IMR-90 (cell line): ENCODE measurements at regions not wholly inside any gene's neighbourhood (a gene's known extent, or its start where the extent isn't known, plus 50 kb on each side); places are given as distances from the start of the nearest gene placed in this dataset.

Experiments
- ATAC-seq: fragments of 200-7000 bp; cut with Tn5 transposase; 2 replicates; pipeline ENCODE4 v1.9.1; 2020; ENCODE audit warnings: low read depth, mild to moderate bottlenecking, moderate library complexity
- BruUV-seq: library from RNA; stranded (reverse); fragments of 400-500 nt; replicated peaks from 2 replicates; lab custom pipeline; 2021; lab: Mats Ljungman, UMichigan
- CTCF ChIA-PET: fragments of 300-600 bp; formaldehyde crosslinking; extraction: SDS; loops from one replicate; lab custom pipeline; 2021; ENCODE audit warnings: antibody characterized with exemption; lab: Yijun Ruan, JAX
- POLR2A ChIA-PET: fragments of 300-600 bp; sonication (Branson Sonifier 250); formaldehyde crosslinking; loops from one replicate; lab custom pipeline; 2022; ENCODE audit warnings: antibody characterized with exemption; ENCODE audit not compliant: unreplicated experiment; lab: Charles Lee
- DNase-seq: peaks from one replicate; pipeline ENCODE4 v3.0.0; 2013
- H2AFZ ChIP-seq: replicated peaks from 2 replicates; pipeline ENCODE3; 2013; ENCODE audit warnings: low read length, mild to moderate bottlenecking; ENCODE audit not compliant: poor library complexity
- H2AK5ac ChIP-seq: 2 replicates; pipeline ENCODE4 v1.6.1; 2013; ENCODE audit warnings: low read depth, low read length, inconsistent platforms
- H2AK9ac ChIP-seq: replicated peaks from 2 replicates; pipeline ENCODE3; 2013; ENCODE audit warnings: mild to moderate bottlenecking, low read depth, low read length, moderate library complexity; ENCODE audit not compliant: poor library complexity
- H2BK120ac ChIP-seq: 2 replicates; pipeline ENCODE4 v1.6.1; 2013; ENCODE audit warnings: low read depth, low read length, inconsistent platforms
- H2BK15ac ChIP-seq: 3 replicates; pipeline ENCODE4 v1.6.1; 2013; ENCODE audit warnings: low read depth, low read length, inconsistent platforms
- H2BK20ac ChIP-seq: 2 replicates; pipeline ENCODE4 v1.6.1; 2013; ENCODE audit warnings: low read depth, mild to moderate bottlenecking, inconsistent platforms, low read length, moderate library complexity
- H2BK5ac ChIP-seq: 2 replicates; pipeline ENCODE4 v1.6.1; 2013; ENCODE audit warnings: mild to moderate bottlenecking, low read depth, low read length, inconsistent platforms; ENCODE audit not compliant: poor library complexity, severe bottlenecking
- H3K14ac ChIP-seq: replicated peaks from 2 replicates; pipeline ENCODE4 v1.6.1; 2013; ENCODE audit warnings: low read depth, low read length, inconsistent platforms
- H3K18ac ChIP-seq: 2 replicates; pipeline ENCODE4 v1.6.1; 2013; ENCODE audit warnings: low read depth, low read length, control low read depth
- H3K23ac ChIP-seq: 2 replicates; pipeline ENCODE4 v1.6.1; 2013; ENCODE audit warnings: low read depth, low read length, inconsistent platforms
- H3K27ac ChIP-seq: 2 replicates; pipeline ENCODE4 v1.5.1; 2013; ENCODE audit warnings: mild to moderate bottlenecking, control low read depth, low read length; ENCODE audit not compliant: insufficient read depth
- H3K27me3 ChIP-seq: 2 replicates; pipeline ENCODE4 v1.6.1; 2013; ENCODE audit warnings: low read length; ENCODE audit not compliant: control insufficient read depth, insufficient read depth
- H3K36me3 ChIP-seq: 2 replicates; pipeline ENCODE4 v1.6.1; 2013; ENCODE audit warnings: low read length, mixed read lengths; ENCODE audit not compliant: control insufficient read depth, insufficient read depth
- H3K4ac ChIP-seq: 2 replicates; pipeline ENCODE4 v1.6.1; 2013; ENCODE audit warnings: low read depth, low read length, inconsistent platforms
- H3K4me1 ChIP-seq: 2 replicates; pipeline ENCODE4 v1.6.1; 2013; ENCODE audit warnings: low read length, mixed read lengths; ENCODE audit not compliant: control insufficient read depth, insufficient read depth
- H3K4me2 ChIP-seq: 2 replicates; pipeline ENCODE4 v1.6.1; 2013; ENCODE audit warnings: low read depth, mild to moderate bottlenecking, control low read depth, low read length, moderate library complexity
- H3K4me3 ChIP-seq: 2 replicates; pipeline ENCODE4 v1.5.1; 2013; ENCODE audit warnings: low read depth, mild to moderate bottlenecking, control low read depth, low read length, moderate library complexity; ENCODE audit not compliant: insufficient read depth
- H3K56ac ChIP-seq: 2 replicates; pipeline ENCODE4 v1.6.1; 2013; ENCODE audit warnings: low read length, inconsistent platforms; ENCODE audit not compliant: insufficient read depth; ENCODE audit errors: extremely low read depth
- H3K79me1 ChIP-seq, 2 experiments: 2 replicates each; pipeline ENCODE4 v1.6.1; 2013; ENCODE audit warnings: low read length in 2 of 2, inconsistent platforms in 1 of 2, low read depth in 1 of 2
- H3K9ac ChIP-seq: 2 replicates; pipeline ENCODE4 v1.6.1; 2013; ENCODE audit warnings: low read depth, low read length, control low read depth
- H3K9me1 ChIP-seq: 2 replicates; pipeline ENCODE4 v1.6.1; 2013; ENCODE audit warnings: low read length, inconsistent platforms; ENCODE audit not compliant: insufficient read depth
- H3K9me3 ChIP-seq: 2 replicates; pipeline ENCODE4 v1.6.1; 2013; ENCODE audit warnings: low read length; ENCODE audit not compliant: control insufficient read depth, insufficient read depth
- H4K20me1 ChIP-seq: 2 replicates; pipeline ENCODE4 v1.6.1; 2013; ENCODE audit warnings: low read length, inconsistent platforms; ENCODE audit not compliant: insufficient read depth
- H4K5ac ChIP-seq: 2 replicates; pipeline ENCODE4 v1.6.1; 2013; ENCODE audit warnings: mild to moderate bottlenecking, low read depth, low read length, control low read depth
- H4K8ac ChIP-seq, 2 experiments: 2 replicates each; pipeline ENCODE4 v1.6.1; 2013; ENCODE audit warnings: low read depth in 2 of 2, low read length in 2 of 2, control low read depth in 1 of 2, inconsistent platforms in 1 of 2
- H4K91ac ChIP-seq: 2 replicates; pipeline ENCODE4 v1.6.1; 2013; ENCODE audit warnings: low read depth, low read length, inconsistent platforms; ENCODE audit not compliant: insufficient read depth
- BHLHE40 ChIP-seq: fragments of 150-350 bp; IDR thresholded peaks from 2 replicates; pipeline ENCODE4 v1.6.1; 2016; ENCODE audit warnings: mild to moderate bottlenecking, low read depth, low read length
- CEBPB ChIP-seq: IDR thresholded peaks from 2 replicates; pipeline ENCODE4 v1.6.1; 2012; ENCODE audit warnings: low read depth, low read length, improper control_type of control experiment
- CHD1 ChIP-seq: IDR thresholded peaks from 2 replicates; pipeline ENCODE4 v1.6.1; 2012; ENCODE audit warnings: low read depth, low read length, improper control_type of control experiment
- FOS ChIP-seq: fragments of 150-350 bp; IDR thresholded peaks from 2 replicates; pipeline ENCODE4 v1.6.1; 2016; ENCODE audit warnings: low read depth, low read length
- MAFK ChIP-seq: IDR thresholded peaks from 2 replicates; pipeline ENCODE4 v1.6.1; 2012; ENCODE audit warnings: low read depth, low read length, improper control_type of control experiment
- RCOR1 ChIP-seq: IDR thresholded peaks from 2 replicates; pipeline ENCODE4 v1.6.1; 2012; ENCODE audit warnings: mild to moderate bottlenecking, low read length, improper control_type of control experiment; ENCODE audit not compliant: insufficient replicate concordance
- RFX5 ChIP-seq: IDR thresholded peaks from 2 replicates; pipeline ENCODE4 v1.8.0; 2012; ENCODE audit warnings: low read depth, mild to moderate bottlenecking, low read length, moderate library complexity
- SMC3 ChIP-seq: fragments of 150-350 bp; IDR thresholded peaks from 2 replicates; pipeline ENCODE4 v1.6.1; 2016; ENCODE audit warnings: low read depth, mild to moderate bottlenecking, antibody characterized with exemption, low read length, moderate library complexity
- WGBS, 2 experiments: methylation state at CpG; one replicate each; pipeline versions ENCODE4 v1.1.5 to v1.1.7; 2013; ENCODE audit warnings: missing lambda C conversion rate in 2 of 2; ENCODE audit not compliant: insufficient read length in 1 of 2; ENCODE audit errors: extremely low coverage in 2 of 2; 5-methylcytosine and 5-hydroxymethylcytosine counted together
- dilution Hi-C: fragments of 300-500 bp; cut with HindIII; formaldehyde crosslinking; loops from one replicate; pipeline ENCODE4 v1.14.3; 2018; ENCODE audit warnings: low sequenced_read_pairs; ENCODE audit not compliant: unreplicated experiment
- in situ Hi-C: fragments of 300-500 bp; cut with MboI; formaldehyde crosslinking; loops from 3 replicates; pipeline ENCODE4 v1.14.3; 2019; ENCODE audit warnings: low sequenced_read_pairs, inconsistent platforms, mixed read lengths
- intact Hi-C: fragments of 100-400 bp; cut with micrococcal nuclease; formaldehyde crosslinking; loops from 2 replicates; pipeline ENCODE4 v1.10.0; 2022

GRCh38 chr5:96120120-96120519 is 158.5 kb upstream of the ELL2 start:
- POLR2A ChIA-PET: interaction anchor here (0.6 kb wide), 1 partner anchor 63 kb away, joined by 4 read pairs; no protein-coding TSS in a partner anchor
- intact Hi-C loops: no loop called here

More at GRCh38 chr5:96120120-96120519, 158.5 kb upstream of the ELL2 start:
- dilution Hi-C loops: no loop called here
- DNase-seq (no peak), ATAC-seq (no peak)
- Histone ChIP-seq H3K36me3 (no peaks in the 10 kb centered on the region), H3K4me3 (no peak overlapping the region), H3K27ac (peak overlapping the region; percentile 45; the same call in 1 of the 2 replicates), H4K20me1 (no peaks in the 10 kb centered on the region), H3K27me3 (no peaks in the 10 kb centered on the region), H2AFZ (no peak overlapping the region), H3K14ac (peak overlapping the region; percentile 83), H4K8ac (peak overlapping the region; percentile 35 to 91; a peak in 2 of 4 replicates), H2AK5ac (peak overlapping the region; percentile 59), H3K9me3 (no peaks in the 10 kb centered on the region), H3K56ac (0 out of 2 replicates have a peak overlapping the region, but pooled peaks have one; percentile 26), H3K9ac (no peak overlapping the region), H3K18ac (peak overlapping the region; percentile 86), H3K79me1 (peaks cover 0 to 8% of the 10 kb centered on the region in 2 experiments; a peak in 1 of 4 replicates), H3K23ac (peak overlapping the region; percentile 29; the same call in 1 of the 2 replicates), H4K5ac (peak overlapping the region; percentile 94), H3K4me1 (peaks cover 19% of the 10 kb centered on the region), H4K91ac (peak overlapping the region; percentile 40), H3K9me1 (peaks cover 6% of the 10 kb centered on the region), H2BK15ac (peak overlapping the region; percentile 91; the same call in 2 of the 3 replicates), H3K4ac (peak overlapping the region; percentile 45), H2AK9ac (no peak overlapping the region), H3K4me2 (no peak overlapping the region), H2BK5ac (peak overlapping the region; percentile 100), H2BK120ac (peak overlapping the region; percentile 73; the same call in 1 of the 2 replicates), H2BK20ac (peak overlapping the region; percentile 79)
- WGBS, 2 experiments: no CpG with 5 or more reads among the region's 1 CpG
- in situ Hi-C loops: no loop called here
- no TSS peak for BruUV-seq
- no peak for TF ChIP-seq SMC3
- no peak for TF ChIP-seq MAFK
- no peak for TF ChIP-seq BHLHE40
- TF ChIP-seq RFX5: no peak
- TF ChIP-seq RCOR1: no peak
- TF ChIP-seq FOS: no peak
- TF ChIP-seq CEBPB: no peak
- TF ChIP-seq CHD1: no peak
- CTCF ChIA-PET: interaction anchor here (1.3 kb wide), 1 partner anchor 44 kb away, joined by 3 read pairs; no protein-coding TSS in a partner anchor
